DMS53 treated with DMSO at 0.1 percent for 48 hours (cell line): ENCODE measurements at regions not wholly inside any gene's neighbourhood (a gene's known extent, or its start where the extent isn't known, plus 50 kb on each side); places are given as distances from the start of the nearest gene placed in this dataset.
"Not testable (repeated sequence)": the region's sequence is repeated elsewhere in the genome, so short reads cannot be mapped to it uniquely, and the experiment has no call there.

ENCODE experiments used
- DNase-seq: peaks from one replicate; lab custom pipeline; 2025; ENCODE audit not compliant: unreplicated experiment; lab: John Stamatoyannopoulos, UW

DNA sequence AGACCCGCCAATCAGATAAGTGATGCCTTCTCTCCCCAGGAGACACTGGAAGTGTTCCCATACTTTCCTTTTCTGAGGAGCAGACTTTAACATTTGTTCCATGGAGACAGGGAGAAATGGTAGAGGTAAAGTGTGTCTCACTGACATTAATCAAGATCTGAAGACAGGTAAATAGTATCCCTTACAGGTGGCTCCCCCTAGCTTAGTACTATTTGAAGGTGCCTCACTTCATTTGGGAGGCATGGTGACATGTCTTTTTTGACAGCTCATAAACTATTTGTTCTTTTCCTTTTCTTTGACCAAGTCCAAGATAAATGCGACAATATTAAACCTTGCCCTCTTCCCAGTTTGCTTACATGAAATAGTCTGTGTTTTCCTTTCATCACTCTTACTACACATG is 485.6 kb upstream of the IL12A start:
- DNase-seq, result no peak

DNA sequence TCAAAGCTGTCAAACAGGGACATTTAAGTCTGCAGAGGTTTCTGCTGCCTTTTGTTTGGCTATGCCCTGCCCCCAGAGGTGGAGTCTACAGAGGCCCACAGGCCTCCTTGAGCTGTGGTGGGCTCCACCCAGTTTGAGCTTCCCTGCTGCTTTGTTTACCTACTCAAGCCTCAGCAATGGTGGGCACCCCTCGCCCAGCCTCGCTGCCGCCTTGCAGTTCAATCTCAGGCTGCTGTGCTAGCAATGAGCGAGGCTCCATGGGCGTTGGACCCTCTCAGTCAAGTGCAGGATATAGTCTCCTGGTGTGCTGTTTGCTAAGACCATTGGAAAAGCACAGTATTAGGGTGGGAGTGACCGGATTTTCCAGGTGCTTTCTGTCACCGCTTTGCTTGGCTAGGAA is 477.6 kb upstream of the IL12A start:
- not testable (repeated sequence) for DNase-seq

DNA sequence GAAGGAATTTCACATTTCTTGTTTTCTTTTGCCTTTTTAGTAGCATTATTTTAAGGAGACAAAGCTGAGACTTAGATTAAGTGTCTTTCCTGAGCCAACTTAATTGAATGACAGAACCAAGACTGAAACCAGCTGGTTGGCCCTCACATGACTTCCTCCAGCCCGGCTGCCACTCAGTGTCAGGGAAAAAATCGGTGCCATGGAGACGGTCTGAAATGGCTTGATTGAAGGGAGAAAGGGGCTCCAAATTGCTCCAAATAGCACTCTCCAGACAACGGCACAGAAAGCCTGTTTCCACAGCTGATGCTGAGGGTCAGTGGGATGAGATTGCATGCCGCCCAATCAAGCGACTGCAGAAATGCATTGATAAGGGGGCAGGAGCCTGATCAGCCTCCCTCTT is 475.2 kb upstream of the IL12A start:
- no peak for DNase-seq

DNA sequence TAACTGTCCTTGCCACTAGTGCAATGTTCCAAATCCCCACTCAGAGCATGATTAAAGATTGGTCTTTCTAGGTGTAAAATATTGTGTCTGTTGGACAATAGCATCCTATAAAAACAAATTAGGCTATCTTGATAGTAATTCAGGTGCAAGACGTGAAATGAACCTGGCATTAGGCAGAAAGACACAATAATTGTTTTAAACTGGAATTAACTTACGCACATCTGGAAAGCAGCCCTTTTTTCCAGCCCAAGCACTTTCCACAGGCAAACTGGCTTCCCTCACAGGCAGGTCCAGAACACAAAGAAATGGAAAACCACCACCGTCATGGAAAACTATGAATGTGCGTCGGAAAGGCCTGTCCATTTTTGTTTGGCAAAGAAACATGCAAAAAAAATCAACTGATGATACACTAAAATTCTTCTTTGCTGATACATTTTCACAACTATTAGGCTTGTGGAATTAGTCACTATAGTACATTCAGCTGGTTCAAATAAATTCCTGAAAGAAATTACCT is 474.7 kb upstream of the IL12A start:
- DNase-seq, result no peak

DNA sequence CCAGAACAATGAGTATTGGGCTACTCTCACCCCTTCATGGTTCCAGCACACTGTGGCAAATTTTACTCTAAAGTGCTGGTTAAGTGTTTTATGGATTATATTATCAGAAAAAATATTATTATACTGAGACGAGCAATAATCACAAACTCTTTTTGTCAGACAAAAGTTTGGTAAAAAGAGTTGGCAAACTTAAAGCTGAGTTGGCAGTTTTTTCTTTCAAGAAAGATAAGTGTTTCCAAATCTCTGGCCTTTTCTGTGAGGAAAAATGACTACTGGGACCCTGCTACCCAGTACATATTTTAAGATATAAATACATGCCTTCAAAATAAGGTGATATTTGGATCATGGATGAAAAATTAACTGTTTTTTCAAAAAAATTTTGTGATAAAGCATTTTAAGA is 471.5 kb upstream of the IL12A start:
- DNase-seq, result no peak

DNA sequence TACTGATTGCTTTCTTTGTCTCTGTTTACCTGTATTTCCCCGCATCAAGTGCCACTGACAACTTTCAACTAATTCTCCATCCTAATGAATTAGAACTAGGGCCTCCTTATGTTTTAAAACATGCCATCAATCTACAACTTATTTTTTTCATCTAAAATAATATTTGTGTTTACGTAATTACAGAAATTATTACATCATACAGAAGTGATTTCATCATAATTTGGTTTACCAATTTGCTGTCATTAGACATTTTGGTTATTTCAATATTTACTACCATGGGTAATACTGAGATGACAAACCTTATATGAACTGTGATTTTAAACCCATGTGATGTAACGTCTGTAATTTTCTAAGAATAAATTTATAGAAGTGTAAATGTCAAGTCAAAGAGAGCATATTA is 468.0 kb upstream of the IL12A start:
- DNase-seq, result no peak

DNA sequence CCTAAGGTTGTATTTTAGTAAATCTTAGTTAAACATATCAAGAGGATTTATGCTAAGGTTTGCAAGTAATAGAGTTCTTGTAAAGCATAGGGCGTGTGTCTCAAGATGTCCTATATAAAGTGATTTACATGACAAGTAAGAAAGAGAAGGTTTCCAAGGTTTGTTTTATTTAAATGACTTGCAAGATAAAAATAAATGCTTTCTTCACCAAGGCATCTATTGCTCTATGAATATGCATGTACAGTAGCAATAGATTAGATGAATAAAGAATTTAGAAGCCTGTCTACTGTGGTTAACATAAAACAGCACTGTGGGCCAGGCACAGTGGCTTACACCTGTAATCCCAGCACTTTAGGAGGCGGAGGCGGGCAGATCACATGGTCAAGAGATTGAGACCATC is 466.4 kb upstream of the IL12A start:
- no peak for DNase-seq

DNA sequence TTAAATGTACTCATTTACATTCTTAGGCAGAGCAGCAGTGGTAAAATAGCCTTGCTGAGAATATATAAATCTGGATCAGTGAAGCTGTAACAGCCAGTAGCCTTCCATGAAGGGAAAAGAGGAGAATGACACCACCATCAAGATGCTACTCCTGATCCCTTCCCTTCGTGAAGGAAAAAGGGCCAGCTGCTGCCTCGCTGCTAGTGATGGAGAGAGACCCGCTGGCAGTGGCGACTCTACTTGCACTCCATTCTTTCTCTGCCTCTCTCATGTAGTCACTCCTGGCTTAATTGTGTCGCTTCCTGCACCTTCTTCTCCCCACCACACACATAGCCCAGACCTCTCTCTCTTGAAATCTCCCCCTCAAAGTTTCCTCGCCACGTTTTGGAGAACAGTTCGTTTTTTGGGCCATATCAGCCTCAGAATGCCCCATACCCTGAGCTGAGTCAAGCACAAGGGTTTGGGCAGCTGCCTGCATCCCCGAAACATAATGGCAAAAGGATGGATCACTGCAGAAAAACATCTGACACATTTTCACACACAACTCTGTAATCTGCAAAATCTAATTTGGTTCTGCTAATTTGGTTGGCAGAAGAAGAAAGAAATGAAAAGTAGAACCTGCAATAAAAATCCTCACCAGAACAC is 460.3 kb upstream of the IL12A start:
- no peak for DNase-seq

DNA sequence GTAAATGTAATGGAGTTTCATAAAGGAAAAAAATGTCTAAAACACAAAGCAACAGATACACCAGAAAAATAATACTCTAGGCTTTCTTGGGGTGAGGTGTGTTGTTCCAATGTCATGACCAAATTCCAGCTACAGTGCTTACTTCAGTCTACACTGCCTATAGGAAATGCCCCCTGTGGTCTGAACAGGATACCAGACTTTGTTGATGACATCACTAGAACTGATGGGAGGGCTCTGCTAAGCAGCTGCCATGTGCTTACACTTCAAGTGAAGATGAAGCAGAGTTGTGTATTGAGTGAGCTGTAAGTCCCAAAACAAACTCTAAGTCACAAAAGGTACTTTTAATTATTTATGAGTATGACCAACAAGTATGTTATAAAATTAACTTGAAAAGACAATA is 456.1 kb upstream of the IL12A start:
- DNase-seq, result no peak

DNA sequence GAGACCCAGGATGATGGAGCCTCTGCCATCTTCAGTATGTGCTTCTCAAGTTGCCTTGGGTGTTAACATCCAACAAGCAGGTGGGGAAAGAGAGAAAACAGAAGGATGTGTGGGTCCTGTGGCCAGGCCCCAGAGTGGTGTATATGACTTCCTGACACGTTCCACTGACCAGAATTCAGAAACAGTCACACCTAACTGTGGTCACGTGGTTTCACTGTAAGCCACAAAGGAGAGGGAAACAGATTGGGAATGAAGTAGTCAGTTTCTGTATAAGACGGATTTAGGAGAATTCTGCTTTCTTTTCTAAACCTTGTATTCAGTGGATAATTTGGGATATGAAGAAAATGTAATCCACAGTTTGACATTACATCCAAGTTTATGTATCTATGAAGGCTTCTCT is 454.1 kb upstream of the IL12A start:
- no peak for DNase-seq

DNA sequence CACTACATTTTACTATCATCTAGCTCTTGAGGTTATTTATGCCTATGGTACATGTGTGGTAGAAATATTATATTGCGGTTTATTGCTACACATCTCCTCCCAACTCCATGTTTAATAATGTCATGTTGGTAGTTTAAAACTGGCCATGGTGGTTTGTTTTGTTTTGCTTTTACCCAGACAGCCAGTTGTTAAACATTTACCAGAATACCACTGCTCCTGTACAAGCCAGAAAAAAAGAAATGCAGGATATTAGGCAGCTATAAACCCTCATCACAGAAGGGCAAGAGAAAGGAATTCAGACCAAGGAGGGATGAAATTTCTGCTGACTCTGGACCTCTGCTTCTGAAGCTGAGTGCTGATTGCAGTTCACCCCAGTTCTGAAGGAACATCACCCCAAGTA is 451.8 kb upstream of the IL12A start:
- DNase-seq, result no peak

DNA sequence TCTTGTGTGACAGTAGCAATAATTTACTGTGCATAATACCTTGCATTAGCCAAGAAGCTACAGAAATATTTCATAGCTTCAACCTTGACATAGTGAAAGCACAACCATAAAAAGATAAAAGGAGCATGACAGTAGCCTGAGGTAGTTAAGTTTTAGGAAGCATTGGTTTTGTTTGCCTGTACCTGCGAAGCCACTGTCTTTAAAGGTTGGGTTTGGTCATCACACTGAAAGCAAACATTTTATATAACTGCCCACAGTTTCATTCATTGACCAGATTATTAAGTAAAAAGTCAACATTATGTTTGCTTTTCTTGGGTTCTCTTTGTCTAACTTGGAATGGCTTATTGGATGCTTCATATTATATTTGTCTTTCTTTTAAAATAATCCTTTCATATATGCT is 450.1 kb upstream of the IL12A start:
- DNase-seq, result no peak

DNA sequence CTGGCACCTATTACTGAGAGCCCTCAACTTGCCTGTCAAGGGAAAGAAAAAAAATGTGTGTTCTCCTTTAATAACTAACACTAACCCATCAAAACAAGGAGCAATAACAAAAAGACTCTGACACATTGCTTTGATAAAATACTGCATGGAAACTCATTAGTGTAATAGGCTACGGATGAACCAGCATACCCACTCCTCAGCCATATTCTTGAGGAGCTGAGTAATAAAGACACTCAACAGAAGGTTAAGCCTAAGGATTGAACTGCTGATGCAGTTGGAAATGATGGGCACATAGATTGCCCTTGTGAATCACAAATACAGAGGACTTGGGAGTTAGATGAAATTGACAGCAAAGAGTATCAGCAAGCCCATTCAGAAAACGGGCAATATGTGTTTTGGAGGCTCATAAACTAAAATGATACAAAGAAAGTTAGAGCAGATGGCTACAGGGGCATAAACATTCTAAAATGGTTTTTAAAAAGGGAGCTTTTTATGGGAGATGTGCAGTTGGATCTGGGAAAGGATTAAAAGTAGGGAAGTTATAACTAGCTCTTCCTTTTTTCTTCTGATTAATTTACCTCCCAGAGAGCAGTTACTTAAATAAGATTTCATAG is 447.6 kb upstream of the IL12A start:
- no peak for DNase-seq

DNA sequence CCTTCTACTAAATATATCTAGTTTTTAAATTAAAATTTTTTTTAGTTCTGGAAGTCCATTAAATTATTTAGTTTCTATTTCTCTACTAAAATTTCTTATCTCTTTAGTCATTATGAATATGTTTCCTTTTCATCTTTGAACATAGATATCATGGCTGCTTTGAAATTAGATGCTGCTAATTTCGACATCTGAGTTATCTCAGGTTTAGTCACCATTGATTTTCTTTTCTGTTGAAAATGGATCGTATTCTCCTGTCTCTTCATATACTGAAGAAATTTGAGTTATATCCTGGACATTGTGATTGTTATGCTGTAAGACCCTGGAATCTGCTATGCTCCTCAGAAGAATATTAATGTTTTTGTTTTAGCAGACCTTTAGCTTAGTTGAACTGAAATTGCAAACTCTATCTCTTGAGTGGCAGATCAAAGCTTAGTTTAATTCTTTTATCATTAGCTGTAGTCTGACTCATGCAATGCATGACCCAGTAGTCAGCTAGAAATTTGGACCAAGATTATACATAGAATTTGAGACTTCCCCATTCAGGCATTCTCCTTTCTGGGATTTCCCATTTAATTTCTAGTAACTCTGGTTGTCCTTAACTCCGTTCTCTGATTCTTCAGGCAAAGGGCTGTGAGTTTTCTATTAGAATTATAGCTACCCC is 439.8 kb upstream of the IL12A start:
- no peak for DNase-seq

DNA sequence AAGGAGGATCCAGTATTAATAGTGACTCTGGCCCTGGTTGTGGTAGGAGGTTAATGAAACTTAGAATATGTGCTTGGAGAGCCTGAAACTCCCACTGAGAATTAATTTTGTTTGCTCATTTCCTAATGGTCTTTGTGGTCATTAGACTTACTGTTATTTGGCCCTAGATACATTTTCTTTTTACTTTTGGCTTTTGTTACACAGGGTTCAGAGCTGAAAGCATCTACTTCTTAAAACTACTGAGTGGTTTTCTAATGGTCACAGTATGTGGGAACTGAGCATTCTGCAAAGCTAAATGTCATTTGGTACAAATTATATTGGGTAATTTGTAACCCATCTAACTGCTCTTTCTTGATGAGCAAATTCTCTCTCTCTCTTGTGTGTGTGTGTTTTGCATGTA is 433.4 kb upstream of the IL12A start:
- DNase-seq, result no peak

DNA sequence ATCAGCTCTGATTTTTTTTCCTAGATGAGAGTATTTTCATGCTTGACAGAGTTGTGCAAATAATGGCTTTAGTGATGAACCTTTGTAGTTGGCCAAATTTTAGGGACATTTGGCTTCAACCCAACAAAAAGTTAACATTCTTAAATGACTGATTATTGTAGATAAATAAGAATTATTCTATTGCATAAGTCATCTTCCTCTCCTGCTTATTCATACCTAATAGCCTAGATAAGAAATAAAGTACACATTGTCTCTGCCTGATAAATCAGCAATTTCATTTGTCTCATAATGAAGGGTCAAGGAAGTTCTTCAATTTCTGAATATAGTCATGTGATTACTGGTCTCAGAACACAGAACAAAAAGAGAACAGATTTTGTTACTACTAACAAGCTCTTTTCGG is 428.9 kb upstream of the IL12A start:
- no peak for DNase-seq

DNA sequence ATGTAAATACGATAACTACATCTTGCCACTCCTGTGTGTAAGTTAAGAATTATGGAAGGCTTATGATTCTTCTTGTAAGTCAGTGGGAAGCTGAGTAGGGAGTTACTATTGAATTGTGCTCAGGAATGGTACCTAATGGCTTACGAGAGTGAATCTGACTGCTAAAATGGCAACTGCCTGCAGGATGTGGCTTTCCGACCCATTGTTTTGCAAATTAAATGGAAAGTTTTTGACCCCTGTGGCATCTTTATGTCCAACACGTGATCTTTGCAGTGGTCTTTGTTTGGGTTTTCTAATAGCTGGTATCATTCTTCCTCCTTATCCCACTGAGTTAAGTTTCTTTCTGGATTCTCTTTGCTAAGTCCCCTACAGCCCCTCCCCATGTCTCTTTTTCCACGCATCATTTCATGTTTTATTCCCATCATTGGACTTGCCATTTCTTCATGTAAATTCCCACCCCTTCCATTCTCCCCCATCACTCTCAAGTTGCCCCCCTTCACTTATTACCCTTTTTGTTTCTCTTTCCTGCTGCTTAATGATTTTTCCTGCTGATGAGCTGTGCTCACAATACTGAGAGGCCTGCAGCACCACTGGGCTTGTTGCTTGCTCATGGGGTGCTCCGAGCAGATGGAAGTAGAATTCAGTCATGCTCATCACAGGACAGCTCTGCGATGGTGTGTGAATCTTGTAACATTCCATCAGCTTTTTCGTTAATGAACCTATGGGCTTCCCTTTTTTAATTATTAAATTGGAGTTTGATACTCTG is 428.2 kb upstream of the IL12A start:
- no peak for DNase-seq

DNA sequence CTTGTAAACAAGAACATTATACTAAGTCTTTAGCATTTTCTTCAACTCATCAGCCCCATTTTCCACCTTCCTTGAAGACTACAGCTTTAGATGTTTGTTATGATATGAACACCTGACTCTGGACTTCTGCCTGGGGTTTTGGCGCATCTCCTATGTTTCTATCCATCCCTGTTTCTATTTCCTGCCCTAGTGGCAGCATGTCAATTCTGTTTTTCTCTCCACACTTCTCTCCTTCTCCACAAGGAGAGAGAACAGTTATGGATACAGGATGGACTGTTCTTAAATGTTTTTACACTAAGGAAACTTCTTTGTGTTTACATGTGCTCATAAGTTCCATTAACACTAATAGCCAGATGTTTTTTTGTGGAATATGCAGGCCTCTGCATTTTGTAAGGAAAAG is 423.3 kb upstream of the IL12A start:
- DNase-seq, result no peak

DNA sequence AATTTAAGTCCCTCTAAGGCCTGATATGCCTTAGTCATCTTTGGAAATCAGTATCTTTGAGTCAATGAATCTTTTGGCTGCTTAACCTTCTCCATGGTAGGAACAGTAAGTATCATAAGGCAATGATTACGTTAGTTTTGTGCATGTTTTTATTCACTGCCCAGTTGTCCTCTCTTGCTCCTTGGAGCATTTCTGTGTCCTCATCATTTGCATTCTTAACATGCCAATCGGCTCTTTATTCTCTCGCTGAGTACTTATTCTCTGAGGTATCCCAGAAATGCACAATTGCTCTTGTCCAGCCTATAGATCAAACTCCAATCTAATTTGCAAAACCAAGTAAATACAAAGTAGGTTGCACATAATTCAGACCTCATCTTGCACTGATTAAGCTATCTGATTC is 405.0 kb upstream of the IL12A start:
- no peak for DNase-seq

DNA sequence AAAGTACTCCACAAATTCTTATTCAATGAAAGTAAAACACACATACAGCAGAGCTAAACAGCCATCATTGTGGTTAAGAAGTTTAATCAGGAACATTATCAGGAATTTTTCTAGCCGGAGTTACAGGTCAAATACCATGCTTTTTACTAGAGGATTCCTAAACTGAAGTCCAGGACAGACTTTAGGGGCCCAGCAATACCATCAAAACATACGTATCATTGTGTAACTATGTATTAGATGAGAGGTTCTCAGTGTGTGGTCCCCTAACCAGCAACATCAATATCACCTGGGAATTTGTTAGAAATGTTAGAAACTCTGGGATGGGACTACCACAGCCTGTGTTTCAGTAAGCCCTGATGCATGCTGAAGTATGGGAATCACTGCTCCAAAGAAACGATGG is 404.2 kb upstream of the IL12A start:
- DNase-seq, result no peak

DNA sequence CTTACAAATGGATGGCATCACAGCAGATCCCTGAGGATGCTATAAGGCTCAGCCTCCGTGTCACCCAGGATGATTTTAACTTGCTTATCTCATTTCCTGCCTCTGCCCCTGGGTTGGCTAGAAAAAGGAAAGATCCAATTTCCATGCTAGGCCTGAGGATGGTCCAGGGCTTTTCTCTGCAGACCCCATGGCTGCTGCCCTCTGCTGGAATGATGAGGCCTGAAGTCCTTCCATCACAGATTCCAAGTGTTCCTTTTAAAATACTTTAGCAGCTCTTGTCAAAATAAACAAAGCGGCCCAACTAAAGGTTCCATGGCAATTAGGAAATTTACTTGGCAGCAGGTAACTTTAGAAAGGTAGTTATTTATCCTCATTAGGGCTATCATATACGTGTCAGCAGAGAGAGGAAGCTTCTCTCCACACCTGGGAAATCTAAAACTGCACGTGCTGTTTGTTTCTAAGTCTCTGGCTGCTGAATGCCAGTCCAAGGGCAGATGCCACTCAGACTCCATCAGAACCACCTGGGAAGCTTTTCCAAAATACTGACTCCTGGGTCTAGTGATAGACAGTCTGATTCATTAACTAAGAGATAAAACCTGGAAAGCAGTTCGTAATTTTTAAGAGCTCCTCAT is 401.9 kb upstream of the IL12A start:
- DNase-seq, result peak; percentile 43
